H1 (cell line): ENCODE measurements at regions not wholly inside any gene's neighbourhood (a gene's known extent, or its start where the extent isn't known, plus 50 kb on each side); places are given as distances from the start of the nearest gene placed in this dataset.

Source experiments
- CTCF ChIA-PET: fragments of 300-600 bp; sonication (Branson Sonifier 250); formaldehyde crosslinking; loops from one replicate; lab custom pipeline; 2021; ENCODE audit not compliant: partially characterized antibody; lab: Charles Lee
- POLR2A ChIA-PET: fragments of 300-600 bp; sonication (Branson Sonifier 250); formaldehyde crosslinking; loops from one replicate; lab custom pipeline; 2021; ENCODE audit warnings: inconsistent platforms; ENCODE audit not compliant: partially characterized antibody; lab: Charles Lee
- DNase-seq, 2 experiments: peaks; one replicate each; pipeline versions ENCODE4 v3.0.0 to v3.0.0-alpha.2; 2010 to 2022; ENCODE audit warnings: low spot score in 2 of 2, low read depth in 1 of 2, mixed read lengths in 1 of 2
- FAIRE-seq: peaks from 2 replicates; lab custom pipeline; 2011; peaks lifted over from hg19 to GRCh38; lab: Jason Lieb, UNC
- H2AFZ ChIP-seq: 2 replicates; pipeline ENCODE4 v1.8.1; 2012; ENCODE audit warnings: low read length, inconsistent platforms
- H2AK5ac ChIP-seq: 2 replicates; pipeline ENCODE4 v1.6.1; 2013; ENCODE audit warnings: low read depth, low read length
- H2BK120ac ChIP-seq: replicated peaks from 2 replicates; pipeline ENCODE3; 2013; ENCODE audit warnings: low read depth, low read length, inconsistent platforms
- H2BK12ac ChIP-seq: 2 replicates; pipeline ENCODE4 v1.6.1; 2013; ENCODE audit warnings: low read depth, low read length
- H2BK15ac ChIP-seq: 2 replicates; pipeline ENCODE4 v1.6.1; 2013; ENCODE audit warnings: low read length
- H2BK20ac ChIP-seq: 2 replicates; pipeline ENCODE4 v1.6.1; 2013; ENCODE audit warnings: low read length
- H2BK5ac ChIP-seq: 2 replicates; pipeline ENCODE4 v1.6.1; 2013; ENCODE audit warnings: low read depth, low read length
- H3K14ac ChIP-seq: 2 replicates; pipeline ENCODE4 v1.6.1; 2013; ENCODE audit warnings: inconsistent platforms; ENCODE audit not compliant: insufficient read length
- H3K18ac ChIP-seq: 2 replicates; pipeline ENCODE4 v1.6.1; 2013; ENCODE audit warnings: low read length; ENCODE audit errors: extremely low read depth
- H3K23ac ChIP-seq: 2 replicates; pipeline ENCODE4 v1.6.1; 2013; ENCODE audit warnings: inconsistent platforms; ENCODE audit not compliant: insufficient read length
- H3K23me2 ChIP-seq: 2 replicates; pipeline ENCODE4 v1.6.1; 2013; ENCODE audit warnings: low read depth, low read length
- H3K27ac ChIP-seq: 2 replicates; pipeline ENCODE4 v1.6.1; 2011; ENCODE audit warnings: low read depth, low read length, inconsistent platforms
- H3K27me3 ChIP-seq, 4 experiments: replicated peaks in 1 of 4; 1 replicate in 1 of 4; 2 replicates in 3 of 4; pipeline versions ENCODE4 v1.6.1 to v1.8.1; 2011 to 2013; ENCODE audit warnings: low read length in 3 of 4, mild to moderate bottlenecking in 3 of 4, inconsistent platforms in 2 of 4, mixed read lengths in 2 of 4, moderate library complexity in 1 of 4; ENCODE audit not compliant: control insufficient read depth in 3 of 4, insufficient read depth in 3 of 4; ENCODE audit errors: extremely low read depth in 1 of 4
- H3K36me3 ChIP-seq, 4 experiments: 2 replicates each; pipeline versions ENCODE4 v1.6.1 to v1.8.1; 2011 to 2013; ENCODE audit warnings: mild to moderate bottlenecking in 4 of 4, low read length in 3 of 4, moderate library complexity in 2 of 4, control low read depth in 1 of 4, inconsistent platforms in 1 of 4; ENCODE audit not compliant: insufficient read depth in 4 of 4, control insufficient read depth in 2 of 4
- H3K4ac ChIP-seq: replicated peaks from 2 replicates; pipeline ENCODE3; 2013; ENCODE audit warnings: low read length, low read depth, mixed read lengths, inconsistent platforms; ENCODE audit not compliant: insufficient read length
- H3K4me1 ChIP-seq, 4 experiments: replicated peaks in 1 of 4; 1 replicate in 1 of 4; 2 replicates in 3 of 4; pipeline versions ENCODE4 v1.6.1 to v1.8.1; 2011 to 2013; ENCODE audit warnings: low read length in 3 of 4, inconsistent platforms in 2 of 4, mixed read lengths in 1 of 4; ENCODE audit not compliant: insufficient read depth in 4 of 4, control insufficient read depth in 3 of 4
- H3K4me2 ChIP-seq, 2 experiments: 2 replicates each; pipeline versions ENCODE4 v1.6.1 to v1.8.1; 2011 to 2013; ENCODE audit warnings: low read depth in 2 of 2, low read length in 2 of 2, control low read depth in 1 of 2, inconsistent platforms in 1 of 2, mild to moderate bottlenecking in 1 of 2; ENCODE audit not compliant: insufficient read depth in 1 of 2
- H3K4me3 ChIP-seq, 4 experiments: fragments of 200-600, 300-600 bp in 1 of 4; sonication (generic), shearing (Covaris generic), sonication (Bioruptor Twin) in 1 of 4; 2 replicates each; pipeline versions ENCODE4 v1.5.1 to v1.8.1; 2011 to 2016; ENCODE audit warnings: low read length in 4 of 4, low read depth in 3 of 4, control low read depth in 2 of 4, inconsistent platforms in 2 of 4, mild to moderate bottlenecking in 2 of 4, mixed read lengths in 1 of 4, moderate library complexity in 1 of 4; ENCODE audit not compliant: insufficient read depth in 2 of 4; ENCODE audit errors: extremely low read depth in 1 of 4
- H3K56ac ChIP-seq: replicated peaks from 2 replicates; pipeline ENCODE3; 2013; ENCODE audit warnings: low read depth, mild to moderate bottlenecking, mixed read lengths, low read length, inconsistent platforms; ENCODE audit not compliant: insufficient read length
- H3K79me1 ChIP-seq: 2 replicates; pipeline ENCODE4 v1.6.1; 2013; ENCODE audit warnings: low read depth, low read length, control low read depth
- H3K79me2 ChIP-seq, 2 experiments: 2 replicates each; pipeline versions ENCODE4 v1.6.1 to v1.8.1; 2012 to 2013; ENCODE audit warnings: low read length in 2 of 2, mild to moderate bottlenecking in 2 of 2, inconsistent platforms in 1 of 2; ENCODE audit not compliant: insufficient read depth in 2 of 2, control insufficient read depth in 1 of 2
- H3K9ac ChIP-seq, 4 experiments: replicated peaks in 1 of 4; 1 replicate in 1 of 4; 2 replicates in 3 of 4; pipeline versions ENCODE4 v1.6.1 to v1.8.1; 2011 to 2013; ENCODE audit warnings: low read depth in 3 of 4, low read length in 3 of 4, control low read depth in 2 of 4, mild to moderate bottlenecking in 2 of 4, moderate library complexity in 2 of 4, inconsistent platforms in 1 of 4; ENCODE audit errors: extremely low read depth in 1 of 4
- H3K9me3 ChIP-seq, 2 experiments: 2 replicates each; pipeline versions ENCODE4 v1.6.1 to v1.8.1; 2012 to 2013; ENCODE audit warnings: mild to moderate bottlenecking in 2 of 2, moderate library complexity in 2 of 2, control low read depth in 1 of 2, inconsistent platforms in 1 of 2, low read depth in 1 of 2, low read length in 1 of 2, mixed read lengths in 1 of 2; ENCODE audit not compliant: insufficient read depth in 2 of 2
- H4K20me1 ChIP-seq, 2 experiments: replicated peaks in 1 of 2; 2 replicates each; pipeline versions ENCODE3 to v1.8.1; 2011 to 2013; ENCODE audit warnings: inconsistent platforms in 2 of 2, low read length in 2 of 2, mild to moderate bottlenecking in 1 of 2; ENCODE audit not compliant: insufficient read depth in 2 of 2, control insufficient read depth in 1 of 2
- H4K5ac ChIP-seq: 2 replicates; pipeline ENCODE4 v1.6.1; 2013; ENCODE audit warnings: low read length, low read depth, mixed read lengths, inconsistent platforms; ENCODE audit not compliant: insufficient read length
- H4K8ac ChIP-seq: 2 replicates; pipeline ENCODE4 v1.8.0; 2013; ENCODE audit warnings: mild to moderate bottlenecking, moderate library complexity, low read length, inconsistent platforms; ENCODE audit not compliant: insufficient read depth; ENCODE audit errors: extremely low read depth
- H4K91ac ChIP-seq: replicated peaks from 2 replicates; pipeline ENCODE3; 2013; ENCODE audit warnings: low read length, mixed read lengths, inconsistent platforms; ENCODE audit not compliant: insufficient read length
- BRCA1 ChIP-seq: IDR thresholded peaks from 2 replicates; pipeline ENCODE4 v1.6.1; 2012; ENCODE audit warnings: low read depth, low read length, improper control_type of control experiment
- CTCF ChIP-seq, 3 experiments: IDR thresholded peaks; 1 replicate in 2 of 3; 2 replicates in 1 of 3; pipeline versions ENCODE4 v1.5.1 to v1.6.1; 2011; ENCODE audit warnings: low read length in 3 of 3, mild to moderate bottlenecking in 3 of 3, inconsistent platforms in 2 of 3, low read depth in 1 of 3, moderate library complexity in 1 of 3; ENCODE audit not compliant: insufficient read depth in 1 of 3; ENCODE audit errors: control extremely low read depth in 1 of 3
- HDAC2 ChIP-seq, 2 experiments: fragments of 300-600 bp in 1 of 2; sonication (generic) in 1 of 2; IDR thresholded peaks; 2 replicates each; pipeline ENCODE4 v1.6.1; 2011 to 2012; ENCODE audit warnings: low read depth in 2 of 2, low read length in 2 of 2, mild to moderate bottlenecking in 2 of 2, moderate library complexity in 2 of 2, borderline replicate concordance in 1 of 2, inconsistent platforms in 1 of 2
- PHF8 ChIP-seq: fragments of 200-600 bp; sonication (generic); conservative IDR thresholded peaks from 2 replicates; pipeline ENCODE4 v1.7.1; 2012; ENCODE audit warnings: low read depth, mild to moderate bottlenecking, inconsistent platforms, low read length, moderate library complexity
- TBP ChIP-seq: IDR thresholded peaks from 2 replicates; pipeline ENCODE4 v1.6.1; 2011; ENCODE audit warnings: low read depth, low read length, improper control_type of control experiment
- TCF12 ChIP-seq: IDR thresholded peaks from 2 replicates; pipeline ENCODE4 v1.6.1; 2011; ENCODE audit warnings: low read depth, mild to moderate bottlenecking, low read length
- WGBS, 2 experiments: shearing (Covaris generic) in 1 of 2; methylation state at CpG; one replicate each; pipeline versions ENCODE4 v1.1.6 to v1.1.7; 2013 to 2015; ENCODE audit warnings: low lambda C conversion rate in 2 of 2, mixed read lengths in 2 of 2, inconsistent platforms in 1 of 2, low coverage in 1 of 2, missing lambda C conversion rate in 1 of 2; ENCODE audit not compliant: insufficient replicate concordance in 2 of 2, insufficient coverage in 1 of 2, insufficient read length in 1 of 2; ENCODE audit errors: extremely low coverage in 1 of 2, missing lambda C conversion rate in 1 of 2; 5-methylcytosine and 5-hydroxymethylcytosine counted together
- TF ChIP-seq, protein P1 (sequence below): IDR thresholded peaks from 2 replicates; pipeline ENCODE4 v1.6.1; 2012; ENCODE audit warnings: inconsistent platforms

GRCh38 chr18:2089396-2089795 lies 481.9 kb downstream of the METTL4 start:
- no peak overlapping the region for H3K9ac ChIP-seq
- no peak overlapping the region for H3K23ac ChIP-seq
- no peaks in the 10 kb centered on the region; the same call in 1 of the 2 replicates for H3K23me2 ChIP-seq
- H3K4me2 ChIP-seq, result no peak overlapping the region
- no peak overlapping the region for H4K5ac ChIP-seq
- no peak overlapping the region for H2BK20ac ChIP-seq
- H3K14ac ChIP-seq, result no peak overlapping the region
- H3K4me3 ChIP-seq, result no peak overlapping the region
- H2BK5ac ChIP-seq, result no peak overlapping the region
- ChIA-PET CTCF (interaction anchor here (1.2 kb wide), 1 partner anchor 15 kb away, joined by 4 read pairs; no protein-coding TSS in a partner anchor), POLR2A (no interaction called here)
- no peaks in the 10 kb centered on the region for H3K79me2 ChIP-seq
- DNase-seq, result no peak
- WGBS, 2 experiments, result 96% methylated on average over 2 of the region's 2 CpGs; no CpG with 5 or more reads in 1 of the 2 experiments
- H3K79me1 ChIP-seq, result no peaks in the 10 kb centered on the region
- no peak overlapping the region for H3K4ac ChIP-seq
- no peak overlapping the region for H2BK15ac ChIP-seq
- no peak overlapping the region for H3K27ac ChIP-seq
- H3K27me3 ChIP-seq, result no peaks in the 10 kb centered on the region
- H3K18ac ChIP-seq, result no peak overlapping the region
- H3K36me3 ChIP-seq, result no peaks in the 10 kb centered on the region
- H2AK5ac ChIP-seq, result no peak overlapping the region
- H3K4me1 ChIP-seq, result peaks cover 0 to 4% (median 2%) of the 10 kb centered on the region in 4 experiments; a peak in 3 of 7 replicates
- H3K9me3 ChIP-seq, result no peaks in the 10 kb centered on the region
- H2BK12ac ChIP-seq, result no peak overlapping the region
- no peak overlapping the region for H4K8ac ChIP-seq
- no peak for TF ChIP-seq CTCF (IDR thresholded peaks at IDR 0.05; ENCODE audit: control extremely low read depth in 1 of 3, insufficient read depth in 1 of 3, low read depth in 1 of 3, low read length in 3 of 3)
- TF ChIP-seq BRCA1, result no peak
- TF ChIP-seq TCF12, result no peak
- no peak for TF ChIP-seq PHF8
- no peak for TF ChIP-seq HDAC2 (IDR thresholded peaks at IDR 0.05; ENCODE audit: borderline replicate concordance in 1 of 2, low read depth in 2 of 2, low read length in 2 of 2)
- TF ChIP-seq TBP, result no peak
- TF ChIP-seq, protein P1, sequence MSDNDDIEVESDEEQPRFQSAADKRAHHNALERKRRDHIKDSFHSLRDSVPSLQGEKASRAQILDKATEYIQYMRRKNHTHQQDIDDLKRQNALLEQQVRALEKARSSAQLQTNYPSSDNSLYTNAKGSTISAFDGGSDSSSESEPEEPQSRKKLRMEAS, result no peak
- H2AFZ ChIP-seq, result no peak overlapping the region
- H4K91ac ChIP-seq, result no peak overlapping the region
- FAIRE-seq, result no peak
- H2BK120ac ChIP-seq, result no peak overlapping the region
- H3K56ac ChIP-seq, result no peak overlapping the region
- no peaks in the 10 kb centered on the region for H4K20me1 ChIP-seq
